CD4-positive, alpha-beta T cell treated with Interleukin-6 at 100 ng/mL for 8 hours (primary cell): ENCODE measurements at regions not wholly inside any gene's neighbourhood (a gene's known extent, or its start where the extent isn't known, plus 50 kb on each side); places are given as distances from the start of the nearest gene placed in this dataset.
"Not testable (repeated sequence)": the region's sequence is repeated elsewhere in the genome, so short reads cannot be mapped to it uniquely, and the experiment has no call there.

Experiments
- DNase-seq: peaks from one replicate; pipeline ENCODE4 v3.0.0-alpha.2; 2020; ENCODE audit warnings: mixed read lengths, low spot score

DNA sequence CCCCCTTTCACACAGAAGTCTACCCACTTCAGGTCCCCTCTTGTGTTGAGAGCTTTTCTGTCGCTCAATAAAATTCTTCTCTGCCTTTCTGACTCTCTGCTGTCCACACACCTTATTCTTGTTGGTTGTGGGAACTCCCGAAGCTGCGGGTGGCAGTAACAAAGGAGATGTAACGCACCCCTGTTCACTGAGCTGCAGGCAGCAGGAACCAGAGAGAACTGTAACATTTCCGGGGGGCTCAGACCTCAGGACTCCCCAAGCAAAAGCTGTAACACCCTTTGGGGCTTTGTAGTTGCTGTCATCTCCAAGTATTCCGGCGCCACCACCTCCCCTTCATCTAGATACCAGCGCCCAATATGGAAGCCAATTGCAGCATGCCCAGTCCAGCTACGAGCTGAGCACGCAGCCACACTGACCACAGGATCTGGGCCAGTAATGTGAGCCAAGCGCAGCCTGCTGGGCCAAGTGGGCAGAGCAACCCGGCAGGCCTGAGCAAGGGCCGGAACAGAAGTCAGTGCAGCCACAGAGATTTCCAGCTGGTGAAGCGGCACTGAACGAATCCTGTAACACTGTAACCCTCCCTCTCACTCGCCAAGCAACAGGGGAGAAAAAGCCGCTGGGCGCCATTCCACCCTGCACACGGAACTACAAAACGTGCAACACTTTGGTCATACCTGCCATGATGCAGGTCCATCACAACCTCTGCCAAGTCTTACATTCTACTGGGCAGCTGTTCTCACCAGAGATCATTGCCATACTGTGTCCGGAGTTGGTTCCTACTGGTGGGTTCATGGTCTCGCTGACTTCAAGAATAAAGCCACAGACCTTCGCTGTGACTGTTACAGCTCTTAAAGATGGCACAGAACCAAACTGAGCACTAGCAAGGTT, 194.3 kb downstream of the SPATA31A6 start:
- not testable (repeated sequence) for DNase-seq

DNA sequence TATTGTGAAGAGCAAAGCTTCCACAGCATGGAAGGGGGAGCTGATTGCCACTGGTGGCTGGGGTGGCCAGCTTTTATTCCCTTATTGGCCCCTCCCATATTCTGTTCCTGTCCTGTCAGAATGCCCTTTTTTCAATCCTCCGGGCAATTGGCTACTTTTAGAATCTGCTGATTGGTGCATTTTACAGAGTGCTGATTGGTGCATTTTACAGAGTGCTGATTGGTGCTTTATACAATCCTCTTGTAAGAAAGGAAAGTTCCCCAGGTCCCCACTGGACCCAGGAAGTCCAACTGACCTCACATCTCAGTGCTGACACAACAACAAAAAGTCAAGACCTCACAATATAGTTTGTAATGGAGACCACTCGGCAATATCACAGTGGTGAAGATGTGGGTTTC, 195.0 kb downstream of the SPATA31A6 start:
- no peak for DNase-seq

DNA sequence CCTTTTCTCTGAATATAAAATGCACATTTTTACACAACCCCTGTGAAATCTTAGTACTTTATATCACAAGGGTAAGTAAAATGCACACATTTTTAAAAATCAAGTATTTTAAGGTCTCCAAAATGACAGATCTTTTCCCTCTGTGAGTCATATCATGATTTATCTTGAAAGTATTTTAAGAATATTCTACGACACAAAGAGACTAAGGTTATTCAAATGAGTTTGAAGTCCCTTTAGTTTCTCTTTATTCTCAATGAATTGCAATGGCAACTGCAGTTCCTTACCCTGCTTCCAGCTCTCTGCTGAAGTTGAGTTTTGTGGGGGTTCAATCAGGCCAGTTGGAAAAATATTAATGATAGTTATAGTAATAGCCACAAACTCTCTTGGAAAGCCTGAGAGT, 196.1 kb downstream of the SPATA31A6 start:
- DNase-seq: not testable (repeated sequence)

GRCh38 chr9:42384585-42384984, 201.1 kb downstream of the SPATA31A6 start:
- DNase-seq: not testable (repeated sequence)

DNA sequence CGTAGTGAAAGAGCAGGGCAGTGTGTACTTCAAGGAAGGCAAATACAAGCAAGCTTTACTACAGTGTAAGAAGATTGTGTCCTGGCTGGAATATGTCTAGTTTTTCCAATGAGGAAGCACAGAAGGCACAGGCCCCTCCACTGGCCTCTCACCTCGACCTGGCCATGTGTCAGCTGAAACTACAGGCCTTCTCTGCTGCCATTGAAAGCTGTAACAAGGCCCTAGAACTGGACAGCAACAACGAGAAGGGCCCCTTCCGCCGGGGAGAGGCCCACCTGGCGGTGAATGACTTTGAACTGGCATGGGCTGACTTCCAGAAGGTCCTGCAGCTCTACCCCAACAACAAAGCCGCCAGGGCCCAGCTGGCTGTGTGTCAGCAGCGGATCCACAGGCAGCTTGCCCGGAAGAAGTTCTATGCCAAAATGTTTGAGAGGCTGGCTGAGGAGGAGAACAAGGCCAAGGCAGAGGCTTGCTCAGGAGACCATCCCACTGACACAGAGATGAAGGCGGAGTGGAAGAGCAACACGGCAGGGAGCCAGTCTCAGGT, 202.2 kb downstream of the SPATA31A6 start:
- DNase-seq: not testable (repeated sequence)

DNA sequence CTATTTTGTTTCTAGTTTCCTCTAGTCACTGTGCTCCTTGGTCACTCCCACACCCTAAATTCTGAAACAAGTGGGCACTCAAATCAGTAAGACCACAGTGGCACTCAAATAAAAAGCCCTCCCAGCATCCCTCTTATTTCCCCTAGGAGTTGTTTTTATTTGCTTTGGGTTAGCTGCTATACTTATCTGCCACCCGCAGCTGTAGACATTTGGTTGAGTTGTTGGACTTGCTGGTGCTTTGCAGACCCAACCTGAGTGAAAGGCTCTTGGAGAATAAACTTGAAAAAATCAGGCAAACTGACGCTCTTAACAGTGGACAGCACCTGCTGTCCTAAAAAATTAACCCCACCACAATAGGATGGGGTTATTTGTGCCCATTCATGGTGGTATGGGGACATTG, 203.0 kb downstream of the SPATA31A6 start:
- no peak for DNase-seq

DNA sequence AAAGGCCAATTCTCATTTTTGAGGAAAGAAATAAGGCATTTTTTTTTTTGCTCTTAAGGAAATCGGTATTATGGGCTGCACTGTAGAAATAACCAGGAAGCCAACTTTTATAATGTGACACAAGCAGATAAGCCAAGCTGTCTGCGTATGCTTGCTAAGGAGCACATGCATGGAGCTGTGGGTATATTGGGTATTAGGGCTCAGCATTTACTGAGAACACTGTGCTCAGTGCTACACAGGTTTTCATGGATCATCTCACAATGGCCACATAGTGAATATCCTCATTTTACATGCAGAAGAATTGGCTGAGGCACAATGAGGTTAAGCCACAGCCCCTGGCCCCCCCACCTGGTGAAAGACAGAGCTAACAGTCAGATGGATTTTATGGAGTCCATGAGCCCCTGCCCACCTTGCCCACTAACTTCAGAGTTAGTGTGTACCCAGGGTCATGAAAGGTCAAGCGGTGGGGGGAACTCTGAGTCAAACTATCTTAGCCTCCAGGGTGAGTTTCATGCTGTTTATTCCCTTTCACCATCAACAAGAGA, 204.8 kb downstream of the SPATA31A6 start:
- no peak for DNase-seq

DNA sequence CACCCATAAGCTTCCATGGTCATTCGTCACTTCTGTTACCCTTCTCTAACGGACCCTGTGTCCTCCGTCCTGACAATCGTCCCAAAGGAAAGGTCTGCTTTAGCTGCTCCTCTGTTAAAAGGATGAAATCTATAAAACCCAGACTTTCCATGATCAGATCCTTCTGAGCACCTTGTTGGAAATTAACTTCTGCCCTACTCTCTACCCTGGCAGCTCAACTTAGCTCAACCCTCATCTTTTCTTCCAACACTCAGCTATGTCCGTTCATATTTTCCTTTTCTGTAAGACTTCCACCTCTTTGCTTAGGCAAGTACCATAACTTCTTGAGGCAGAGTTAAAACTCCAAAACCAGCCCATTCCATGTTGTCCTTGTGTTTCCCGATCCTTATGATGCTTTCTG, 205.4 kb downstream of the SPATA31A6 start:
- DNase-seq: no peak

DNA sequence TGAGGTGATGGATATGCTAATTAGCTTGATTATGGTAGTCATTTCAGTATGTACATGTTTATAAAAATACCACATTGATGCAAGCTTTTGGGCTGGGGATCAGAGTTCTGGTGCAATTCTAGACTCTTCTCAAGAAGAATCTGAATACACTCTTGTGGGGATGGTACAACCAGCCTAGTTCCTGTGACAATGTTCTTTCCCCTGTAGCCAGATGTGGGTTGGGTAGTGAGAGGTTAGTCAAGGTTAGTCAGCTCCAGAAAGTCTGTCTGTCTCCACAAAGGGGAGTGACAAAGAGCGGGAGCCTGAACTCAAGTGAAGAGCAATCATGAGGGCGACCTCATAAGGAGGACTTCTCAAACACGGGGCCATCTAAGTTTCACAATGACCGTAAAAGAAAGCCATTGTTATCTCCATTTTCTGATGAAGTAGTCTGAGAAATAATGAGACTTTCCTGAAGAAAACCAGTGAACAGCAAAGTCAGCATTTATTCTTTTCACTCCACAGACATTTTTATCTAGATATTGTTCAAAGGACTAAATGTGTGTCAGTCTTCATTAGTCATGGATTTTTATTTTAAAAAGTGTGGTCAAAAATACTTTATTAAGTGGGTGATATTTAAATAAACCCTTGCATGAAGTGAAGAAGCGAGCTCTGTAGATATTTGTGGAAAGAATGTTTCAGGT, 209.5 kb downstream of the SPATA31A6 start:
- not testable (repeated sequence) for DNase-seq

- no peak for DNase-seq
These were observed 212.9 kb downstream of the SPATA31A6 start for GRCh38 chr9:42396318-42396717.

- DNase-seq: not testable (repeated sequence)
These were observed 213.9 kb downstream of the SPATA31A6 start for GRCh38 chr9:42397336-42397735.

DNA sequence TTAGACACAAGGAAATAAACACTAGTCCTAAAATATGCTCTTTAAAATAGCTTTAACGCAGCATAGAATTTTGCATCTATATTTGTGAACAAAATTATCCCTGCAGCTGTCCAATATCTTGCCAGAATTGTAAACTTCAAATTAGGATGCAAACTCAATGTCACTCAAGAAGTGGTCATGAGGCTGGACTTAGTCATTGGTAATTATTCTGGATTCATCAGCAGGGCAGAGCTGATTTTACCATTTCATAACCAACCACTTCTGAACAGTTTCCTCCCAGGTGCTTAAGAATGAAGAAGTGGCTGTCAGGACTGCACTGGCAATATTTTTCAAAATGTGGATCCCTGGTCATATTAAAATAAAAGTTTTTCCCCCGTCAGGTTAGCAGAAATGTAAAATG, 219.5 kb downstream of the SPATA31A6 start:
- DNase-seq: not testable (repeated sequence)

DNA sequence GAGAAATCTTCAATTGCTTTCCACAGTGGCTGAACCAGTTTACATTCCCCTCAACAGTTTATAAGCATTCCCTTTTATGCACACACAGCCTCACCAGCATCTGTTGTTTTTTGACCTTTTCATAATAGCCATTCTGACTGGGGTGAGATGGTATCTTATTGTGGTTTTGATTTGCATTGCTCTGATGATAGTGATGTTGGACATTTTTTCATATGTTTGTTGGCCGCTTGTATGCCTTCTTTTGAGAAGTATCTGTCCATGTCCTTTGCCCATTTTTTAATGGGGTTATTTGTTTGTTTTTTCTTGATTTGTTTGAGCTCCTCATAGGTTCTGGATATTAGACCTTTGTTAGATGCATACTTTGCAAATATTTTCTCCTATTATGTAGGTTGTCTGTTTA, 226.1 kb downstream of the SPATA31A6 start:
- not testable (repeated sequence) for DNase-seq

- not testable (repeated sequence) for DNase-seq
These were observed 228.9 kb downstream of the SPATA31A6 start for GRCh38 chr9:42412354-42412753.

- not testable (repeated sequence) for DNase-seq
These were observed 231.4 kb downstream of the SPATA31A6 start for GRCh38 chr9:42414865-42415264.

DNA sequence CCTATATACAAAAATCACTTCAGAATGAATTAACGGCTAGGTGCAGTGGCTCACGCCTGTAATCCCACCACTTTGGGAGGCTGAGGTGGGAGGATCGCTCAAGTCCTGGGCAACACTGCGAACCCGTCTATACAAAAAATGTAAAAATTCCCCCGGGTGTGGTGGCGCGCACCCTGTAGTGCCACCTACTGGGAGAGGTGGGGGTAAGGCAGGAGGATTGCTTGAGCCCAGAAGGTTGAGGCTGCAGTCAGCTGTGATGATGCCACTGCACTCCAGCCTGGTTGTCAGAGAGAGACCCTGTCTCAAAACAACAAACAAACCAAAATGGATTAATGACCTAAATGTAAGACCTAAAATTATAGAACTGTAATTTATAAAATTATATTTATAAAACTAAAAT, 236.2 kb downstream of the SPATA31A6 start:
- DNase-seq: not testable (repeated sequence)

DNA sequence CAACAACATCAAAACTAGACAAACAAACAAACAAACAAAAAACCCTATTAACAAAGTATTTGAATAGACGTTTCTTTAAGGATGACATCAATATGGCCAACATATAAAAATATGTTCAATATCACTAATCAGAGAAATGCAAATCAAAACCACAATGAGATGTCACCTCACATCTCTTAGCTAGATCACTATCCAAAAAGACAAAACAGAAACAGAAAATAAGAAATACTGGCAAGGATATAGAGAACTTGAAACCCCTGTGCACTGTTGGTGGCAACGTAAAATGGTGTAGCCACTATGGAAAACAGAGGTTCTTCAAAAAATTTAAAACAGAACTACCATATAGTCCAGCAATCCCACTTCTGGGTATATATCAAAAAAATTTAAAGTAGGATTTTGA, 236.9 kb downstream of the SPATA31A6 start:
- DNase-seq: not testable (repeated sequence)

- not testable (repeated sequence) for DNase-seq
These were observed 238.2 kb downstream of the SPATA31A6 start for GRCh38 chr9:42421630-42422029.

- not testable (repeated sequence) for DNase-seq
These were observed 247.5 kb downstream of the SPATA31A6 start for GRCh38 chr9:42430674-42431615.

DNA sequence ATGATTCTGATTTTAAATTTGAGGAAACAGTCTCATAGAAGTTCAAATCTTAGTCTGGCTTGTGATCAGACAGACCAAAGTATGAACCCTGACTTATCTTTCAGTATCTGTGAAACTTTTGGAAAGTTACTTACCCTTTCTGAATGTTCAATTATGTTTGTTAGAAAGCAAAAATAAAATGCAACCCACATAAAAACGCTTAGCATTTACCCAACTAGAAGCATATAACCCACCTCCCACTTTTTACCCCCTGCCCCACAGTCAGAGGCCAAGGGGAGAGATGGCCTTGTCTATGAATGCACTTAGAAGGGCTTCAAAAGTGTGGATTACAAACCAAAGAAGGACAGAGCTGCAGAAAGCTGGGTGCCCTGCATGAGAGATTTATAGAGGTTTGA, 248.2 kb downstream of the SPATA31A6 start:
- DNase-seq: not testable (repeated sequence)
